ENCODE measurements at regions not wholly inside any gene's neighbourhood (a gene's known extent, or its start where the extent isn't known, plus 50 kb on each side); places are given as distances from the start of the nearest gene placed in this dataset.

GRCh38 chr20:12383821-12384220 is 466.1 kb downstream of the BTBD3 start:
- H3K4me3 ChIP-seq (ENCODE audit: low read depth, low read length) = no peak overlapping the region
- TF ChIP-seq CTCF (conservative IDR thresholded peaks at IDR 0.05; ENCODE audit: low read depth, low read length) = no peak
- peak; percentile 69 for DNase-seq (ENCODE audit: low read depth)

- no peak for DNase-seq (ENCODE audit: low read depth)
- no peak overlapping the region for H3K4me3 ChIP-seq (ENCODE audit: low read depth, low read length)
- no peak for TF ChIP-seq CTCF (conservative IDR thresholded peaks at IDR 0.05; ENCODE audit: low read depth, low read length)
Measured at GRCh38 chr20:12386821-12387220, 469.1 kb downstream of the BTBD3 start.

- no peak overlapping the region for H3K4me3 ChIP-seq (ENCODE audit: low read depth, low read length)
- no peak for TF ChIP-seq CTCF (conservative IDR thresholded peaks at IDR 0.05; ENCODE audit: low read depth, low read length)
- no peak for DNase-seq (ENCODE audit: low read depth)
Measured at GRCh38 chr20:12391099-12391498, 473.4 kb downstream of the BTBD3 start.

- no peak overlapping the region for H3K4me3 ChIP-seq (ENCODE audit: low read depth, low read length)
- TF ChIP-seq CTCF (conservative IDR thresholded peaks at IDR 0.05; ENCODE audit: low read depth, low read length) = peak; percentile 43
- peak; percentile 77 for DNase-seq (ENCODE audit: low read depth)
Measured at GRCh38 chr20:12394786-12395185, 477.1 kb downstream of the BTBD3 start.

GRCh38 chr20:12395353-12395752 is 477.7 kb downstream of the BTBD3 start:
- TF ChIP-seq CTCF (conservative IDR thresholded peaks at IDR 0.05; ENCODE audit: low read depth, low read length) = no peak
- no peak overlapping the region for H3K4me3 ChIP-seq (ENCODE audit: low read depth, low read length)
- DNase-seq (ENCODE audit: low read depth) = peak; percentile 78

- TF ChIP-seq CTCF (conservative IDR thresholded peaks at IDR 0.05; ENCODE audit: low read depth, low read length) = no peak
- H3K4me3 ChIP-seq (ENCODE audit: low read depth, low read length) = no peak overlapping the region
- DNase-seq (ENCODE audit: low read depth) = no peak
Measured at GRCh38 chr20:12395760-12396159, 478.1 kb downstream of the BTBD3 start.

GRCh38 chr20:12399110-12399836 is 481.6 kb downstream of the BTBD3 start:
- no peak overlapping the region for H3K4me3 ChIP-seq (ENCODE audit: low read depth, low read length)
- TF ChIP-seq CTCF (conservative IDR thresholded peaks at IDR 0.05; ENCODE audit: low read depth, low read length) = no peak
- no peak for DNase-seq (ENCODE audit: low read depth)

Data from choroid plexus epithelial cell (primary cell).